ENCODE measurements at regions not wholly inside any gene's neighbourhood (a gene's known extent, or its start where the extent isn't known, plus 50 kb on each side); places are given as distances from the start of the nearest gene placed in this dataset.

- TF ChIP-seq, protein P1, sequence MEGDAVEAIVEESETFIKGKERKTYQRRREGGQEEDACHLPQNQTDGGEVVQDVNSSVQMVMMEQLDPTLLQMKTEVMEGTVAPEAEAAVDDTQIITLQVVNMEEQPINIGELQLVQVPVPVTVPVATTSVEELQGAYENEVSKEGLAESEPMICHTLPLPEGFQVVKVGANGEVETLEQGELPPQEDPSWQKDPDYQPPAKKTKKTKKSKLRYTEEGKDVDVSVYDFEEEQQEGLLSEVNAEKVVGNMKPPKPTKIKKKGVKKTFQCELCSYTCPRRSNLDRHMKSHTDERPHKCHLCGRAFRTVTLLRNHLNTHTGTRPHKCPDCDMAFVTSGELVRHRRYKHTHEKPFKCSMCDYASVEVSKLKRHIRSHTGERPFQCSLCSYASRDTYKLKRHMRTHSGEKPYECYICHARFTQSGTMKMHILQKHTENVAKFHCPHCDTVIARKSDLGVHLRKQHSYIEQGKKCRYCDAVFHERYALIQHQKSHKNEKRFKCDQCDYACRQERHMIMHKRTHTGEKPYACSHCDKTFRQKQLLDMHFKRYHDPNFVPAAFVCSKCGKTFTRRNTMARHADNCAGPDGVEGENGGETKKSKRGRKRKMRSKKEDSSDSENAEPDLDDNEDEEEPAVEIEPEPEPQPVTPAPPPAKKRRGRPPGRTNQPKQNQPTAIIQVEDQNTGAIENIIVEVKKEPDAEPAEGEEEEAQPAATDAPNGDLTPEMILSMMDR (IDR thresholded peaks at IDR 0.05): no peak
- TF ChIP-seq POLR2A (IDR thresholded peaks at IDR 0.05) (no peak), POLR2AphosphoS5 (IDR thresholded peaks at IDR 0.05) (no peak)
These were observed 273.8 kb upstream of the IRX4 start for GRCh38 chr5:2156358-2157059.
